HepG2 (cell line): ENCODE measurements at regions not wholly inside any gene's neighbourhood (a gene's known extent, or its start where the extent isn't known, plus 50 kb on each side); places are given as distances from the start of the nearest gene placed in this dataset.

Source experiments
- ATAC-seq: fragments of 200-7000 bp; cut with Tn5 transposase; 3 replicates; pipeline ENCODE4 v1.9.1; 2020; ENCODE audit warnings: mild to moderate bottlenecking, moderate library complexity
- BruUV-seq: library from RNA; stranded (reverse); fragments of 400-500 nt; replicated peaks from 2 replicates; lab custom pipeline; 2021; lab: Mats Ljungman, UMichigan
- CTCF ChIA-PET: fragments of 300-600 bp; formaldehyde crosslinking; extraction: SDS; loops from one replicate; lab custom pipeline; 2021; ENCODE audit warnings: low total read pairs, inconsistent platforms, low intra/inter-chr PET ratio; lab: Yijun Ruan, JAX
- POLR2A ChIA-PET: fragments of 350-600 bp; sonication (Branson Sonifier 250); formaldehyde crosslinking; loops from one replicate; lab custom pipeline; 2020; ENCODE audit warnings: antibody characterized with exemption, inconsistent platforms; lab: Yijun Ruan, JAX
- DNase-seq: peaks from one replicate; pipeline ENCODE4 v3.0.0-alpha.2; 2015; ENCODE audit warnings: low spot score
- FAIRE-seq: peaks from 3 replicates; lab custom pipeline; 2011; peaks lifted over from hg19 to GRCh38; lab: Jason Lieb, UNC
- H2AFZ ChIP-seq: one replicate; pipeline ENCODE4 v1.6.1; 2011; ENCODE audit warnings: low read length, inconsistent platforms
- H3K27ac ChIP-seq: fragments of 300-600 bp; 3 replicates; pipeline ENCODE4 v1.8.0; 2011; ENCODE audit warnings: mixed run types, mild to moderate bottlenecking, mixed read lengths, low read length, inconsistent platforms; ENCODE audit not compliant: insufficient read depth; ENCODE audit errors: extremely low read length
- H3K27me3 ChIP-seq, 2 experiments: fragments of 200-600 bp in 1 of 2; 2 replicates in 1 of 2; 3 replicates in 1 of 2; pipeline versions ENCODE4 v1.6.0 to v1.8.0; 2011; ENCODE audit warnings: low read length in 2 of 2, mild to moderate bottlenecking in 2 of 2, moderate library complexity in 2 of 2, inconsistent platforms in 1 of 2; ENCODE audit not compliant: insufficient read depth in 2 of 2, control insufficient read depth in 1 of 2
- H3K36me3 ChIP-seq, 2 experiments: fragments of 200-600 bp in 1 of 2; replicated peaks in 1 of 2; 2 replicates in 1 of 2; 3 replicates in 1 of 2; pipeline versions ENCODE4 v1.5.1 to v1.8.0; 2011; ENCODE audit warnings: low read length in 2 of 2, inconsistent platforms in 1 of 2; ENCODE audit not compliant: insufficient read depth in 2 of 2, control insufficient read depth in 1 of 2
- H3K4me1 ChIP-seq: 2 replicates; pipeline ENCODE4 v1.5.1; 2012; ENCODE audit warnings: low read length, inconsistent platforms; ENCODE audit not compliant: insufficient read depth
- H3K4me2 ChIP-seq: 2 replicates; pipeline ENCODE4 v1.6.0; 2011; ENCODE audit warnings: low read depth, low read length, inconsistent platforms
- H3K4me3 ChIP-seq, 3 experiments: fragments of 200-600 bp in 1 of 3; sonication (generic), shearing (Covaris generic) in 1 of 3; replicated peaks in 1 of 3; 2 replicates each; pipeline ENCODE4 v1.5.1; 2011 to 2016; ENCODE audit warnings: low read length in 3 of 3, inconsistent platforms in 2 of 3, low read depth in 2 of 3, mild to moderate bottlenecking in 2 of 3, control low read depth in 1 of 3, mixed read lengths in 1 of 3; ENCODE audit not compliant: insufficient read depth in 1 of 3
- H3K79me2 ChIP-seq: one replicate; pipeline ENCODE4 v1.6.1; 2011; ENCODE audit warnings: low read length, inconsistent platforms; ENCODE audit not compliant: insufficient read depth
- H3K9ac ChIP-seq: 2 replicates; pipeline ENCODE4 v1.6.0; 2011; ENCODE audit warnings: mild to moderate bottlenecking, low read depth, low read length, inconsistent platforms; ENCODE audit not compliant: insufficient read depth
- H3K9me3 ChIP-seq: 2 replicates; pipeline ENCODE4 v1.5.1; 2012; ENCODE audit warnings: mild to moderate bottlenecking, low read length
- H4K20me1 ChIP-seq: 2 replicates; pipeline ENCODE4 v1.6.0; 2011; ENCODE audit warnings: inconsistent platforms, mild to moderate bottlenecking, low read length, moderate library complexity; ENCODE audit not compliant: insufficient read depth
- DNMT3B ChIP-seq: conservative IDR thresholded peaks from 2 replicates; pipeline ENCODE4 v1.6.1; 2016; ENCODE audit warnings: missing biosample characterization, control low read depth
- KLF11 ChIP-seq: IDR thresholded peaks from 2 replicates; pipeline ENCODE4 v1.6.1; 2016; ENCODE audit warnings: missing compliant biosample characterization
- SRSF4 ChIP-seq: fragments of 200-400 bp; formaldehyde crosslinking; IDR thresholded peaks from one replicate; pipeline ENCODE4 v1.6.1; 2018; ENCODE audit warnings: mild to moderate bottlenecking, low read depth, low read length, moderate library complexity; ENCODE audit not compliant: poor library complexity, severe bottlenecking
- TARDBP ChIP-seq: sonication (generic); formaldehyde crosslinking; IDR thresholded peaks from 2 replicates; pipeline ENCODE4 v1.8.0; 2022; ENCODE audit warnings: mild to moderate bottlenecking, missing genetic modification reagents
- TBP ChIP-seq: sonication (generic); formaldehyde crosslinking; IDR thresholded peaks from 2 replicates; pipeline ENCODE4 v1.5.0; 2020; ENCODE audit warnings: missing genetic modification reagents
- XRCC5 ChIP-seq: fragments of 200-400 bp; formaldehyde crosslinking; optimal IDR thresholded peaks from 2 replicates; pipeline ENCODE3; 2017; ENCODE audit warnings: mild to moderate bottlenecking, low read length
- ZNF670 ChIP-seq: sonication (generic); formaldehyde crosslinking; IDR thresholded peaks from 2 replicates; pipeline ENCODE4 v1.8.0; 2022; ENCODE audit warnings: mild to moderate bottlenecking, missing genetic modification reagents, borderline replicate concordance
- WGBS: methylation state at CpG from one replicate; pipeline ENCODE4 v1.1.6; 2017; ENCODE audit warnings: low lambda C conversion rate; 5-methylcytosine and 5-hydroxymethylcytosine counted together
- in situ Hi-C: cut with HindIII; loops from 2 replicates; pipeline ENCODE4 v1.10.0; 2017; ENCODE audit warnings: low pct_unique_long_range_greater_than_20kb; ENCODE audit not compliant: extremely low pct_ligation_motif_present
- intact Hi-C: fragments of 100-400 bp; cut with micrococcal nuclease; formaldehyde crosslinking; loops from one replicate; pipeline ENCODE4 v1.10.0; 2022; ENCODE audit not compliant: unreplicated experiment
- TF ChIP-seq, protein P1 (sequence below): IDR thresholded peaks from 2 replicates; pipeline ENCODE4 v1.6.1; 2016
- TF ChIP-seq, protein P2 (sequence below): sonication (generic); formaldehyde crosslinking; conservative IDR thresholded peaks from 2 replicates; pipeline ENCODE4 v1.8.0; 2022; ENCODE audit warnings: low read depth, missing genetic modification reagents
- TF ChIP-seq, protein P3 (sequence below): sonication (generic); formaldehyde crosslinking; IDR thresholded peaks from 2 replicates; pipeline ENCODE4 v1.4.0; 2020; ENCODE audit warnings: missing genetic modification reagents, borderline replicate concordance
- TF ChIP-seq, protein P4 (sequence below): sonication (generic); IDR thresholded peaks from 2 replicates; pipeline ENCODE4 v1.6.1; 2016; ENCODE audit warnings: low read depth, borderline replicate concordance
- TF ChIP-seq, protein P5 (sequence below): sonication (generic); formaldehyde crosslinking; IDR thresholded peaks from 2 replicates; pipeline ENCODE4 v1.4.0; 2020; ENCODE audit warnings: low read depth, mild to moderate bottlenecking, missing genetic modification reagents

DNA sequence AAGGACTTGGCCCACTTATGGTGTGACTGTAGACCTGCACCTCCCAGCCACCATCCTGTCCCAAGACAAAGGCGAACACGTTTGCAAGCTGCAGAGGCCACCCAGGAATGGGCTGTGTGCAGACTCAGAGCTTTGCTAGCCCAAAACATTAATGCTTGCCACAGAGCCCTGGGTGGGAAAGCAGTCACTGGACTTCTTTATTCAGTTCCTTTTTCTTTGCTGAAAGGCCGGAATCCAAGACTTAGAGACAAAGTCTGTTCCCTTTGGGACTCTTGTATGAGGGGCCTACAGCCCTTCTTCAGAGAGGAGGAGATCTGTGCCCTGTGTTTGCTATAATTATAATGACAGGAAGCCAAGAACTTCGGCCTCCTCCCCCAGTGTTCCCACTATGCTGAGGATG lies 167.8 kb downstream of the DLEU7 start:
- WGBS = 94% methylated on average over 4 of the region's 4 CpGs
- Histone ChIP-seq H3K27ac (no peak overlapping the region), H3K4me1 (peaks cover 25% of the 10 kb centered on the region), H3K4me3 (no peak overlapping the region), H2AFZ (no peak overlapping the region), H3K27me3 (no peaks in the 10 kb centered on the region), H4K20me1 (no peaks in the 10 kb centered on the region), H3K9me3 (no peaks in the 10 kb centered on the region), H3K36me3 (peaks cover 0 to 1% of the 10 kb centered on the region in 2 experiments; a peak in 1 of 5 replicates), H3K4me2 (no peak overlapping the region), H3K79me2 (no peaks in the 10 kb centered on the region), H3K9ac (no peak overlapping the region)
- intact Hi-C loops (no loop called here), in situ Hi-C loops (no loop called here)
- ChIA-PET CTCF (no interaction called here), POLR2A (no interaction called here)
- FAIRE-seq (no peak), DNase-seq (no peak), ATAC-seq (no peak)
- TF ChIP-seq SRSF4 (no peak), TBP (no peak), KLF11 (CRISPR knock-in tag) (no peak), TARDBP (CRISPR knock-in tag) (no peak), DNMT3B (CRISPR knock-in tag) (no peak), ZNF670 (CRISPR knock-in tag) (no peak), XRCC5 (no peak)
- TF ChIP-seq, protein P1, sequence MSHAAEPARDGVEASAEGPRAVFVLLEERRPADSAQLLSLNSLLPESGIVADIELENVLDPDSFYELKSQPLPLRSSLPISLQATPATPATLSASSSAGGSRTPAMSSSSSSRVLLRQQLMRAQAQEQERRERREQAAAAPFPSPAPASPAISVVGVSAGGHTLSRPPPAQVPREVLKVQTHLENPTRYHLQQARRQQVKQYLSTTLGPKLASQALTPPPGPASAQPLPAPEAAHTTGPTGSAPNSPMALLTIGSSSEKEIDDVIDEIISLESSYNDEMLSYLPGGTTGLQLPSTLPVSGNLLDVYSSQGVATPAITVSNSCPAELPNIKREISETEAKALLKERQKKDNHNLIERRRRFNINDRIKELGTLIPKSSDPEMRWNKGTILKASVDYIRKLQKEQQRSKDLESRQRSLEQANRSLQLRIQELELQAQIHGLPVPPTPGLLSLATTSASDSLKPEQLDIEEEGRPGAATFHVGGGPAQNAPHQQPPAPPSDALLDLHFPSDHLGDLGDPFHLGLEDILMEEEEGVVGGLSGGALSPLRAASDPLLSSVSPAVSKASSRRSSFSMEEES = no peak
- TF ChIP-seq, protein P2, sequence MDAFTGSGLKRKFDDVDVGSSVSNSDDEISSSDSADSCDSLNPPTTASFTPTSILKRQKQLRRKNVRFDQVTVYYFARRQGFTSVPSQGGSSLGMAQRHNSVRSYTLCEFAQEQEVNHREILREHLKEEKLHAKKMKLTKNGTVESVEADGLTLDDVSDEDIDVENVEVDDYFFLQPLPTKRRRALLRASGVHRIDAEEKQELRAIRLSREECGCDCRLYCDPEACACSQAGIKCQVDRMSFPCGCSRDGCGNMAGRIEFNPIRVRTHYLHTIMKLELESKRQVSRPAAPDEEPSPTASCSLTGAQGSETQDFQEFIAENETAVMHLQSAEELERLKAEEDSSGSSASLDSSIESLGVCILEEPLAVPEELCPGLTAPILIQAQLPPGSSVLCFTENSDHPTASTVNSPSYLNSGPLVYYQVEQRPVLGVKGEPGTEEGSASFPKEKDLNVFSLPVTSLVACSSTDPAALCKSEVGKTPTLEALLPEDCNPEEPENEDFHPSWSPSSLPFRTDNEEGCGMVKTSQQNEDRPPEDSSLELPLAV (CRISPR knock-in tag) = no peak
- TF ChIP-seq, protein P3, sequence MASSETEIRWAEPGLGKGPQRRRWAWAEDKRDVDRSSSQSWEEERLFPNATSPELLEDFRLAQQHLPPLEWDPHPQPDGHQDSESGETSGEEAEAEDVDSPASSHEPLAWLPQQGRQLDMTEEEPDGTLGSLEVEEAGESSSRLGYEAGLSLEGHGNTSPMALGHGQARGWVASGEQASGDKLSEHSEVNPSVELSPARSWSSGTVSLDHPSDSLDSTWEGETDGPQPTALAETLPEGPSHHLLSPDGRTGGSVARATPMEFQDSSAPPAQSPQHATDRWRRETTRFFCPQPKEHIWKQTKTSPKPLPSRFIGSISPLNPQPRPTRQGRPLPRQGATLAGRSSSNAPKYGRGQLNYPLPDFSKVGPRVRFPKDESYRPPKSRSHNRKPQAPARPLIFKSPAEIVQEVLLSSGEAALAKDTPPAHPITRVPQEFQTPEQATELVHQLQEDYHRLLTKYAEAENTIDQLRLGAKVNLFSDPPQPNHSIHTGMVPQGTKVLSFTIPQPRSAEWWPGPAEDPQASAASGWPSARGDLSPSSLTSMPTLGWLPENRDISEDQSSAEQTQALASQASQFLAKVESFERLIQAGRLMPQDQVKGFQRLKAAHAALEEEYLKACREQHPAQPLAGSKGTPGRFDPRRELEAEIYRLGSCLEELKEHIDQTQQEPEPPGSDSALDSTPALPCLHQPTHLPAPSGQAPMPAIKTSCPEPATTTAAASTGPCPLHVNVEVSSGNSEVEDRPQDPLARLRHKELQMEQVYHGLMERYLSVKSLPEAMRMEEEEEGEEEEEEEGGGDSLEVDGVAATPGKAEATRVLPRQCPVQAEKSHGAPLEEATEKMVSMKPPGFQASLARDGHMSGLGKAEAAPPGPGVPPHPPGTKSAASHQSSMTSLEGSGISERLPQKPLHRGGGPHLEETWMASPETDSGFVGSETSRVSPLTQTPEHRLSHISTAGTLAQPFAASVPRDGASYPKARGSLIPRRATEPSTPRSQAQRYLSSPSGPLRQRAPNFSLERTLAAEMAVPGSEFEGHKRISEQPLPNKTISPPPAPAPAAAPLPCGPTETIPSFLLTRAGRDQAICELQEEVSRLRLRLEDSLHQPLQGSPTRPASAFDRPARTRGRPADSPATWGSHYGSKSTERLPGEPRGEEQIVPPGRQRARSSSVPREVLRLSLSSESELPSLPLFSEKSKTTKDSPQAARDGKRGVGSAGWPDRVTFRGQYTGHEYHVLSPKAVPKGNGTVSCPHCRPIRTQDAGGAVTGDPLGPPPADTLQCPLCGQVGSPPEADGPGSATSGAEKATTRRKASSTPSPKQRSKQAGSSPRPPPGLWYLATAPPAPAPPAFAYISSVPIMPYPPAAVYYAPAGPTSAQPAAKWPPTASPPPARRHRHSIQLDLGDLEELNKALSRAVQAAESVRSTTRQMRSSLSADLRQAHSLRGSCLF (CRISPR knock-in tag) = no peak
- TF ChIP-seq, protein P4, sequence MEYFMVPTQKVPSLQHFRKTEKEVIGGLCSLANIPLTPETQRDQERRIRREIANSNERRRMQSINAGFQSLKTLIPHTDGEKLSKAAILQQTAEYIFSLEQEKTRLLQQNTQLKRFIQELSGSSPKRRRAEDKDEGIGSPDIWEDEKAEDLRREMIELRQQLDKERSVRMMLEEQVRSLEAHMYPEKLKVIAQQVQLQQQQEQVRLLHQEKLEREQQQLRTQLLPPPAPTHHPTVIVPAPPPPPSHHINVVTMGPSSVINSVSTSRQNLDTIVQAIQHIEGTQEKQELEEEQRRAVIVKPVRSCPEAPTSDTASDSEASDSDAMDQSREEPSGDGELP = no peak
- TF ChIP-seq, protein P5, sequence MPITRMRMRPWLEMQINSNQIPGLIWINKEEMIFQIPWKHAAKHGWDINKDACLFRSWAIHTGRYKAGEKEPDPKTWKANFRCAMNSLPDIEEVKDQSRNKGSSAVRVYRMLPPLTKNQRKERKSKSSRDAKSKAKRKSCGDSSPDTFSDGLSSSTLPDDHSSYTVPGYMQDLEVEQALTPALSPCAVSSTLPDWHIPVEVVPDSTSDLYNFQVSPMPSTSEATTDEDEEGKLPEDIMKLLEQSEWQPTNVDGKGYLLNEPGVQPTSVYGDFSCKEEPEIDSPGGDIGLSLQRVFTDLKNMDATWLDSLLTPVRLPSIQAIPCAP (CRISPR knock-in tag) = no peak
- BruUV-seq = no TSS peak
